ENCODE measurements at regions not wholly inside any gene's neighbourhood (a gene's known extent, or its start where the extent isn't known, plus 50 kb on each side); places are given as distances from the start of the nearest gene placed in this dataset.
"Not testable (repeated sequence)": the region's sequence is repeated elsewhere in the genome, so short reads cannot be mapped to it uniquely, and the experiment has no call there.

DNA sequence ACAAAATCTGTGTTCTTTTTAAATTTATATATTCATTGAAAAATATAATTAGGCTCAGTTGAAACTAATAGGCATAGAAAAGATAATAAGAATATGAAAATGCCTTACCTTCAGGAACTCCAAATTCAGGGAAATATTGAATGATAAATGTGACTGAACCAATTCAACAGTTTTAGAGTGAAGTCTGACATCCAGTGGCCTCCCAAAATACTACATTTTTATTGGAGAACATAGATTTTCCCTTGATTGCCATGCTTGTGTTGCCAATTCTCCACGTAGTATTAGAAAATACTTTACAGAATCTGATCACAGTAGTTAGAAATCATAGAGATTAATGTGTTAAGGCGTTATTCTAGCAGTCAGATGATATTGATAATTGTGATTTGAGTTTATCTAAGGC lies 1246.7 kb downstream of the GATA3 start:
- in situ Hi-C loops (cut with MboI; ENCODE audit: low sequenced_read_pairs), result no loop called here

DNA sequence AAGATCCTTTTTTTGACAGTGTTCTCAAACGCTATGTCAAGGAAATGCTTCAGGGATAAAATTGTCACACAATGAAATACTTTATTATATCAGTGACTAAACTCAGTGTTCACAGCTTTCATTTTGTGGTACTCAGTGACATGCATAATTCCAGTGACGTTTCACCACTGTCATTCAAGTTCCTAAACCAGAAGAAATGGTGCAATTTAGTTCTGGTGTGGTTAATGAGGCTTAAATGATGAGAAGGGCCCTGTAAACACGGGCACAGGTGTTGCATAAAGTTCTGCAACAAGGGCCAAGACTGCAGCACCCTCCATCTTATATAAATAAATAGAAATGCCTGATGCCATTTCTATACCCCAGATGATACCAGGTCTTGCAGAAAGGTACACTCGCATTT lies 1247.1 kb downstream of the GATA3 start:
- in situ Hi-C loops (cut with MboI; ENCODE audit: low sequenced_read_pairs), result no loop called here

DNA sequence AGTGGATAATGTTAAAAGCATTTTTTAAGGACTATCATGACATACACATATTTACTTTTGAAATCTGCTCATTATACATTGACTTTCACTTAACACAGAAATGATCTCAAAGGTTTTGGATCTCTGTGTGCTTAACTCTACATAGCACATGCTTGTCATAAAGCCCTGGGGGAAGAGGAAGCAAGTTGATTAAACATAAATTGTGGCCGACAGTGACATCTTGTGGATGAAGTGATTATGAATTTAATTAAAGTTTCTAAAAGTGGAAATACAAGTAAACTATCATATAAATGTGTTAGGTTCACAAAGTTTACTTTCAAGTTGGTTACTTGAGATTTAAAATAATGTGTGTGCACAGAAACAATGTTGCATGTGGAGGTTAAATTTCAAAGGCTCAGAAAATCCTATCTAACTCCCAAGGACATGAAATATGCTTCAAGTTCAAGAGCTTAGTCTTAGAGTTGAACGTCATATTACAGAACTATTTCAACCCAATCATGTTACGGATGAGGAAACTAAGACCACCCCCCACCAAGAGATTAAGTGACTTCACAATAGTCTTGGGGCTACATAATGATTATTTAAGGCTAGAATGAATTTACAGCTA lies 1247.8 kb downstream of the GATA3 start:
- in situ Hi-C loops (cut with MboI; ENCODE audit: low sequenced_read_pairs), result no loop called here

- in situ Hi-C loops (cut with MboI; ENCODE audit: low sequenced_read_pairs), result no loop called here
Observed at GRCh38 chr10:9305018-9305655, 1250.6 kb downstream of the GATA3 start.

DNA sequence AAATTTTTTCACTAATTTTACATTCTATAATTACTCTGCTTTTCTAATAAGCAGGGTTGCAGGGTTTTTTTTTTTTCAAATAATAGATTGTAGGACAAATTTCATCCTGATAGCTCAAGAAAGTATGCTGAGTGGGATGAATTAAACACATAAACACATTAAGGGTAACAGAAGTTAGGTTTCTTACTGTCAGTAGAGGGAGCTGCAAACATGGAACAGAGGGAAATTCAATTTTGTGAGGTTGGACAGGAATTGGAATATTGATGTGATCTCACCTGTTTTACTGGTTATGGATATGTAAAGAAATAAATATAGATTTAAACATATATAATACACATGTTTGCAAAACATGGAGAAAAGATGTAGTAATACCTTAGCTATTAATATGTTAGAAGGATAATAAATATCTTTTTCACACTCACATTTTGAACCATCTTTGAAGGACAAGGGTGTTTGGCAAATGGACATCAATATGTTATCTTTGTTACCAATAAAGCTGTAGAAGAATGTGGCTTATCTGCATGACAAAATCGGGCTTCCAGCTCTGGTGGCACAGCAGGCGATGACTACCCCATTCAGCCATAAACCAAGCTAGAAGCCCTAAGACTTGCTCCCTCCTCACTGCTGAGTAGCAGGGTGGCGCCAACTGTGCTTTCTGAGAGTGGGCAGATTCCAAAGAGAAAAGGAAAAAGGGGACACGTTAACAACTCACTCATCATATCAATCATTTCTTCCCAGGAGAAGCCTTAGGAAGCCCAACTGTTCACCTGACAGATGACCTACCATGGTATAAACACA lies 1257.4 kb downstream of the GATA3 start:
- in situ Hi-C loops (cut with MboI; ENCODE audit: low sequenced_read_pairs), result no loop called here

DNA sequence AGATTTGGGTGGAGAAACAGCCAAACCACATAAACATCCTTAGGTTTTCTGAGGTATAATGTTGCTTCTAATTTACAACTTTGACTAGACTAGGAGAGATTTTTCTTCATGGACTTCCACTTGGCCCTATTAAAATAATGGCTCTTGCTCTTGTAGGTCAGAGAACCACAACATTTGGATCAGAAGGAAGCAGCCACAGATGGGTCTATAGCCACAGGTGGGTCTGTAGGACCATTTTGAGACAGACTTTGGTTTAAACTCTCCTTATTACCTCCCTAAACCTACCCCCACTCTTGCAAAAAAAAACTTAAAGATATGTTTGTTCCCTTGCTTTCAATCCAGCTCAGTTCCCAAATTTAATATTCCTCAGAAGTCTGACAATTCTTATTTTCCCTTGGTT lies 1260.8 kb downstream of the GATA3 start:
- in situ Hi-C loops (cut with MboI; ENCODE audit: low sequenced_read_pairs), result no loop called here

- in situ Hi-C loops (cut with MboI; ENCODE audit: low sequenced_read_pairs), result no loop called here
Observed at GRCh38 chr10:9331583-9332008, 1277.1 kb downstream of the GATA3 start.

GRCh38 chr10:9334270-9334669 lies 1279.8 kb downstream of the GATA3 start:
- in situ Hi-C loops (cut with MboI; ENCODE audit: low sequenced_read_pairs), result no loop called here

GRCh38 chr10:9339716-9340115 lies 1285.2 kb downstream of the GATA3 start:
- in situ Hi-C loops (cut with MboI; ENCODE audit: low sequenced_read_pairs), result no loop called here

DNA sequence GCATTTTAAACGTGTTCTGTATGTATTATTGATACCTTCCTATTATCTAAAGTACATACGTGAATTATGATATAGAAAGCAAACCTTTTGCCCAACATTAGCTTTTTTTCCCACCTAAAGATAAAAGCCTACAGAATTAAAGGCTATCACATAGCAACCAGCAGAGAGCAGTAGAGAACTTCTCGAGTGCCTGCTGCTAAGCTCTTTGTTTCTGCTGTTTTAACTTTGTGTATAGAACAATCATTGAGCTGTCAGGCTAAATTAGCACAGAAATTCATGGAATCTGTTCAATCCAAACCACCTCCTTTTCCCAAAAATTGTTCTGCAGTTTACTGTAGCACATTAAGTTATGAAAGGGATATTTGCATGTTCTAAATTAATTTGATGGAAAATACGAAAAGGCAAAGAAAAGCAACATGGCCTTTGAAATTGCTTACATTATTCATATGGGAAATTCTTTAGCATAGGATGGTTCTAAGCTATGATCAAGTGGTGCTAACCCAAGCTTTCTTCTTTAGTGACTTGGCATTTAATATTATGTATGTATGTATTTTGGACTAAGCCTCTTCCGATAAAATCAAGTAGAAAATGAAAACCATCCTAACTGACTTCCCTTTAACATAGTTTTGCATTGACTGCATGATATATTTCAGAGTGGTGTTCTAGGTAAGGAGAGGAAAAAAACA lies 1288.5 kb downstream of the GATA3 start:
- in situ Hi-C loops (cut with MboI; ENCODE audit: low sequenced_read_pairs), result no loop called here

GRCh38 chr10:9347933-9348332 lies 1293.4 kb downstream of the GATA3 start:
- in situ Hi-C loops (cut with MboI; ENCODE audit: low sequenced_read_pairs), result not testable (repeated sequence)

- in situ Hi-C loops (cut with MboI; ENCODE audit: low sequenced_read_pairs), result no loop called here
Observed at GRCh38 chr10:9357471-9357870, 1303.0 kb downstream of the GATA3 start.

DNA sequence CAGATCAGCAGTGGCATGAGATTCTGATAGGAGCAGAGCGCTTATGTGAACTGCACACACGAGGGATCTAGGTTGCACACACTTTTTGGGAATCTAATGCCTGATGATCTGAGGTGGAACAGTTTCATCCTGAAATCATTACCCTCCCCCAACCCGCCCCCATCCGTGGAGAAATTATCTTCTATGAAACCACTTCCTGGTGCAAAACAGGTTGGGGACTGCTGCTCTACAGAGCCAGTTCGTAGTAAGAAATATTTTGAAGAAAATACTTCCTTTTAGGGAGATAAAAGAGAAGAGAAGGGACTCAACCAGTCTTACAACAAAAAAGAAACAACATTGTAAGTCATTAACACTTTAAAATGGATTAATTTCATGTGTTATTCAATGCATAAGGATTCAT lies 1308.2 kb downstream of the GATA3 start:
- in situ Hi-C loops (cut with MboI; ENCODE audit: low sequenced_read_pairs), result no loop called here

GRCh38 chr10:9379183-9379582 lies 1324.7 kb downstream of the GATA3 start:
- in situ Hi-C loops (cut with MboI; ENCODE audit: low sequenced_read_pairs), result no loop called here

GRCh38 chr10:9381733-9382532 lies 1327.4 kb downstream of the GATA3 start:
- in situ Hi-C loops (cut with MboI; ENCODE audit: low sequenced_read_pairs), result no loop called here

- in situ Hi-C loops (cut with MboI; ENCODE audit: low sequenced_read_pairs), result no loop called here
Observed at GRCh38 chr10:9382533-9382866, 1328.0 kb downstream of the GATA3 start.

- in situ Hi-C loops (cut with MboI; ENCODE audit: low sequenced_read_pairs), result no loop called here
Observed at GRCh38 chr10:9390516-9390915, 1336.0 kb downstream of the GATA3 start.

DNA sequence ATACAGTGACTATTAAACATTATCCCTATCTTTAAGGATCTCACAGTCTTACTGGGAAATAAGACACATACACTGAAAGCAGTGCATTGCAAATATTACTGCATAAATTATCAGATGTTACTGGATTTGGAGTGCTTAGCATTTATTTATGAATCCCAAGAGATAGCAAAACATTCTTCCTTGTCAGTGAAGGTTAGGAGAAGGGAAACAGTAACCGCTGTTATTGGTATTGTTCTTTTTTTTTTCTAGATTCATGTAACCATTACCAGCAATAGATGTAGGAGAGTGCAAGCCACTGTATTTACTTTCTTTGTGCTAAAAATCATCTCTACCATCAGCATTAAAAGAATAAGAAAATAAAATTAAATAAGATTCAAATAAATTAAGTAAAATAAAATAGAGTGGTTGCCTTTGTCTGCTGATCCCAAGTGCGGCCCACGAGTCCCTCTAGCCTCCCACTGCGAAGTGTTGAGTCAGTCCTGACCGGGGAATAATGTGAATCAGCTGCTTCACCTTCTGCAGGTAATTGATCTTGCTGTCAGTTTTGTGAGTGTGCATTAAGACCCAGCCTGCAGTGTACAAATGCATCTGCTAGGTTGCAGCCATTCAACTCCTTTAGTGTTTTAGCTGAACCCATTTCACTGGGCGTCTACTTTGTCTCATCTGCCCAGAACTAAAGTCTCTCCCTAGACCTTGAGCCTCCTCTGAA lies 1344.9 kb downstream of the GATA3 start:
- in situ Hi-C loops (cut with MboI; ENCODE audit: low sequenced_read_pairs), result no loop called here

DNA sequence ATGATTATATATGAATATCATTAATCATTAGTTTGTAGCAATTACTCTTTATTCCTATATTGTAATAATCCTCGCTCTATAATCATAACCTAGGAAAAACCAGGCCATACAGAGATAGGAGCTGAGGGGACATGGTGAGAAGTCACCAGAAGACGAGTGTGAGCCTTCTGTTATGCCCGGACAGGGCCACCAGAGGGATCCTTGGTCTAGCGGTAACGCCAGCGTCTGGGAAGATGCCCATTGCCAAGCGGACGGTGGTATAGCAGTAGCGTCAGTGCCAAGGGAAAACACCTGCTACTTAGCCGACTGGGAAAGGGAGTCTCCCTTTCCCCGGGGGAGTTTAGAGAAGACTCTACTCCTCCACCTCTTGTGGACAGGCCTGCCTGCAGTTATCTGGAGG lies 1347.6 kb downstream of the GATA3 start:
- in situ Hi-C loops (cut with MboI; ENCODE audit: low sequenced_read_pairs), result not testable (repeated sequence)

GRCh38 chr10:9402507-9403195 lies 1348.2 kb downstream of the GATA3 start:
- in situ Hi-C loops (cut with MboI; ENCODE audit: low sequenced_read_pairs), result not testable (repeated sequence)

Data from HL-60/S4 treated with retinoic acid at 250 ng/mL for 4 days and 3 days (cell line).